Chondrocyte (in vitro differentiated cells): ENCODE measurements at regions not wholly inside any gene's neighbourhood (a gene's known extent, or its start where the extent isn't known, plus 50 kb on each side); places are given as distances from the start of the nearest gene placed in this dataset.

Experiments
- DNase-seq: peaks from one replicate; pipeline ENCODE4 v3.0.0; 2021; ENCODE audit warnings: mixed read lengths, low spot score
- H3K27ac Mint-ChIP-seq: one replicate; pipeline ENCODE4 v1.8.0; 2021; ENCODE audit warnings: mild to moderate bottlenecking, moderate library complexity, mixed read lengths; ENCODE audit not compliant: unreplicated experiment
- H3K27me3 Mint-ChIP-seq: 2 replicates; pipeline ENCODE4 v1.8.0; 2021; ENCODE audit warnings: low read depth, mixed read lengths
- H3K36me3 Mint-ChIP-seq: 2 replicates; pipeline ENCODE4 v1.8.0; 2021; ENCODE audit warnings: low read depth, mixed read lengths
- H3K4me1 Mint-ChIP-seq: 2 replicates; pipeline ENCODE4 v1.8.0; 2021; ENCODE audit warnings: low read depth, mild to moderate bottlenecking, mixed read lengths
- H3K4me3 Mint-ChIP-seq: one replicate; pipeline ENCODE4 v1.8.0; 2021; ENCODE audit warnings: mild to moderate bottlenecking, moderate library complexity, mixed read lengths; ENCODE audit not compliant: unreplicated experiment
- H3K9me3 Mint-ChIP-seq: 2 replicates; pipeline ENCODE4 v1.8.0; 2021; ENCODE audit warnings: low read depth, mixed read lengths
- TF ChIP-seq, protein P1 (sequence below): fragments of 200-600 bp; sonication (generic); IDR thresholded peaks from 2 replicates; pipeline ENCODE4 v1.5.0; 2021; ENCODE audit warnings: antibody characterized with exemption, mild to moderate bottlenecking, moderate library complexity

- Mint-ChIP-seq H3K4me1 (no peaks in the 10 kb centered on the region), H3K27ac (no peak overlapping the region), H3K27me3 (no peaks in the 10 kb centered on the region), H3K4me3 (no peak overlapping the region), H3K36me3 (no peaks in the 10 kb centered on the region), H3K9me3 (peaks cover 13% of the 10 kb centered on the region)
- TF ChIP-seq, protein P1, sequence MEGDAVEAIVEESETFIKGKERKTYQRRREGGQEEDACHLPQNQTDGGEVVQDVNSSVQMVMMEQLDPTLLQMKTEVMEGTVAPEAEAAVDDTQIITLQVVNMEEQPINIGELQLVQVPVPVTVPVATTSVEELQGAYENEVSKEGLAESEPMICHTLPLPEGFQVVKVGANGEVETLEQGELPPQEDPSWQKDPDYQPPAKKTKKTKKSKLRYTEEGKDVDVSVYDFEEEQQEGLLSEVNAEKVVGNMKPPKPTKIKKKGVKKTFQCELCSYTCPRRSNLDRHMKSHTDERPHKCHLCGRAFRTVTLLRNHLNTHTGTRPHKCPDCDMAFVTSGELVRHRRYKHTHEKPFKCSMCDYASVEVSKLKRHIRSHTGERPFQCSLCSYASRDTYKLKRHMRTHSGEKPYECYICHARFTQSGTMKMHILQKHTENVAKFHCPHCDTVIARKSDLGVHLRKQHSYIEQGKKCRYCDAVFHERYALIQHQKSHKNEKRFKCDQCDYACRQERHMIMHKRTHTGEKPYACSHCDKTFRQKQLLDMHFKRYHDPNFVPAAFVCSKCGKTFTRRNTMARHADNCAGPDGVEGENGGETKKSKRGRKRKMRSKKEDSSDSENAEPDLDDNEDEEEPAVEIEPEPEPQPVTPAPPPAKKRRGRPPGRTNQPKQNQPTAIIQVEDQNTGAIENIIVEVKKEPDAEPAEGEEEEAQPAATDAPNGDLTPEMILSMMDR: no peak
- DNase-seq: no peak
Observed at GRCh38 chr13:88526853-88527215, 855.7 kb downstream of the SLITRK5 start.

DNA sequence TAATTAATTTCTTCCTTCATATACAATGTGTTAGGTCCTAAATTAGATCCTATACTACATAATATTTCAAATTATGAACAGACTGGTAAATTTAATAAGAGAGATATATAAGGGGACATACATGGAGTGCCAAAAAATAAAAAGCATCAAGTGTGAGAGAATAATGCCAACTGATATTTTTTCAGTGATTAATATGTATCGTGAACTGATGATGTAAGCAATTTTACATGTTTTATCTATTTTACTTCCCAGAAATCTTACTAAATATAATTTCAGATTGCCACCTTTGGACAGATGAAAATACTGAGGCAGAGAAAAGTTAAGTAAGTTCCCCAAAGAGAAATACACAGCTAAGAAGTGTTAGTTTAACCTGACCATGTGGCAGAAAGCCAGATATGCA lies 870.8 kb downstream of the SLITRK5 start:
- Mint-ChIP-seq H3K27ac (no peak overlapping the region), H3K36me3 (no peaks in the 10 kb centered on the region), H3K4me1 (no peaks in the 10 kb centered on the region), H3K4me3 (no peak overlapping the region), H3K27me3 (no peaks in the 10 kb centered on the region), H3K9me3 (no peaks in the 10 kb centered on the region)
- DNase-seq: no peak
- TF ChIP-seq, protein P1: no peak

DNA sequence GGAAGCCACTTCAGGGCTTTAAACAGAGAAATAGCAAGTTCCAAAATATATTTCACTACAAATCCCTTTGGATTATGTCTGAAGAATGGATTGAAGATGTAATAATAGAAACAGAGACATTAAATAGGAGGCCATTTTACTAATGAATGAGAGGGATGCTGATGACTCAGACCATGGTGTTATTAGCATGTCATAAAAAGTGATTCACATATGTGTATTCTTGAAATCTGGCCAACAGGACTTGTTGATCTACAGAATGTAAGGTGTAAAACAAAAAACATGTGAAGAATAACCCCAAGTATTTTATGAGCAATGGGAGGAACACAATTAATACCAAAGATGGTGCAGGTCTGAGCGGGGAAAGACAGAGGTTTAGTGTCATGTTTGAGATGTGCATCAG lies 873.7 kb downstream of the SLITRK5 start:
- DNase-seq: no peak
- H3K27ac Mint-ChIP-seq: no peak overlapping the region
- H3K4me1 Mint-ChIP-seq: no peaks in the 10 kb centered on the region
- TF ChIP-seq, protein P1: no peak
- H3K27me3 Mint-ChIP-seq: no peaks in the 10 kb centered on the region
- no peaks in the 10 kb centered on the region for H3K36me3 Mint-ChIP-seq
- H3K4me3 Mint-ChIP-seq: no peak overlapping the region
- no peaks in the 10 kb centered on the region for H3K9me3 Mint-ChIP-seq

- Mint-ChIP-seq H3K36me3 (no peaks in the 10 kb centered on the region), H3K4me3 (no peak overlapping the region), H3K4me1 (no peaks in the 10 kb centered on the region), H3K27me3 (no peaks in the 10 kb centered on the region), H3K9me3 (peaks cover 4% of the 10 kb centered on the region), H3K27ac (no peak overlapping the region)
- no peak for DNase-seq
- TF ChIP-seq, protein P1: no peak
Observed at GRCh38 chr13:88552966-88553365, 881.8 kb downstream of the SLITRK5 start.

DNA sequence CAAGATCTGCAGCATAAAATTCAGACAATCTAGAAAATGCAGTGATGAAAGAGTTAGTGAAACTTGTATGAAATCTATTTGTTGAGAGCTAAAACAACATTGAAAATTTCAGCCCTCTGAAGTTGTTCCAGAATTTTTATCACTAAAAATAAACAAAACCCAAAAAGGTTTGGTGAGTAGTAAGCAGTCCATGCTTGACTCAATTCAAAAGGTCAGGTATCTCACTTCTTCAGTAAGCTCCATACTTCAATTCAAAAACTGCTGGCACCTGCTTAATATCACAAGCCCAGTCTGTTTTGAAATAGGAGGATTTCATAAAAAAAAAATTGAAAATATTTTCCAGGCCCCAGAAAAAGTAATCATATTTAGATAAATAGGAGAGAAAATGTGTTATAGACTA lies 894.4 kb downstream of the SLITRK5 start:
- DNase-seq: no peak
- TF ChIP-seq, protein P1: no peak
- Mint-ChIP-seq H3K9me3 (no peaks in the 10 kb centered on the region), H3K4me1 (no peaks in the 10 kb centered on the region), H3K27ac (no peak overlapping the region), H3K4me3 (no peak overlapping the region), H3K36me3 (no peaks in the 10 kb centered on the region), H3K27me3 (no peaks in the 10 kb centered on the region)
